Endothelial cell of umbilical vein (primary cell): ENCODE measurements at regions not wholly inside any gene's neighbourhood (a gene's known extent, or its start where the extent isn't known, plus 50 kb on each side); places are given as distances from the start of the nearest gene placed in this dataset.
A peak's percentile ranks its signal among the peaks of the same experiment; 100 is the strongest.

Experiments
- BruUV-seq: library from RNA; stranded (reverse); fragments of 400-500 nt; replicated peaks from 2 replicates; lab custom pipeline; 2021; lab: Mats Ljungman, UMichigan
- CTCF ChIA-PET: fragments of 300-600, 350-600 bp; sonication (Branson Sonifier 250); formaldehyde crosslinking; loops from one replicate; lab custom pipeline; 2021; ENCODE audit warnings: antibody characterized with exemption, inconsistent platforms; lab: Charles Lee
- POLR2A ChIA-PET: fragments of 300-600, 350-600 bp; sonication (Branson Sonifier 250); formaldehyde crosslinking; loops from one replicate; lab custom pipeline; 2021; ENCODE audit warnings: antibody characterized with exemption, inconsistent platforms; lab: Charles Lee
- DNase-seq: peaks from one replicate; pipeline ENCODE4 v3.0.0-alpha.2; 2011; ENCODE audit warnings: low read depth, low spot score
- FAIRE-seq: peaks from 2 replicates; lab custom pipeline; 2011; peaks lifted over from hg19 to GRCh38; lab: Jason Lieb, UNC
- H2AFZ ChIP-seq: 2 replicates; pipeline ENCODE4 v1.6.0; 2012; ENCODE audit warnings: low read depth, low read length, control low read depth, inconsistent platforms
- H3K27ac ChIP-seq: 2 replicates; pipeline ENCODE4 v1.5.1; 2011; ENCODE audit warnings: low read depth, mild to moderate bottlenecking, control low read depth, low read length, moderate library complexity; ENCODE audit not compliant: insufficient read depth
- H3K27me3 ChIP-seq, 2 experiments: 2 replicates each; pipeline versions ENCODE4 v1.6.0 to v1.6.1; 2011; ENCODE audit warnings: low read length in 2 of 2, mixed read lengths in 1 of 2; ENCODE audit not compliant: control insufficient read depth in 2 of 2, insufficient read depth in 2 of 2
- H3K36me3 ChIP-seq, 2 experiments: 2 replicates in 1 of 2; 3 replicates in 1 of 2; pipeline ENCODE4 v1.5.1; 2011; ENCODE audit warnings: low read length in 2 of 2, mild to moderate bottlenecking in 1 of 2, moderate library complexity in 1 of 2; ENCODE audit not compliant: control insufficient read depth in 2 of 2, insufficient read depth in 2 of 2; ENCODE audit errors: extremely low read depth in 1 of 2
- H3K4me1 ChIP-seq: 3 replicates; pipeline ENCODE4 v1.5.1; 2011; ENCODE audit warnings: mild to moderate bottlenecking, low read length; ENCODE audit not compliant: control insufficient read depth, insufficient read depth; ENCODE audit errors: extremely low read depth
- H3K4me2 ChIP-seq: 2 replicates; pipeline ENCODE4 v1.6.1; 2011; ENCODE audit warnings: low read length, control low read depth, mixed read lengths; ENCODE audit not compliant: insufficient read depth
- H3K4me3 ChIP-seq, 3 experiments: fragments of 200-600 bp in 1 of 3; sonication (generic), shearing (Covaris generic) in 1 of 3; replicated peaks in 1 of 3; 2 replicates each; pipeline ENCODE4 v1.5.1; 2011 to 2016; ENCODE audit warnings: control low read depth in 3 of 3, low read length in 3 of 3, mild to moderate bottlenecking in 2 of 3, inconsistent platforms in 1 of 3, low read depth in 1 of 3, moderate library complexity in 1 of 3; ENCODE audit not compliant: insufficient read depth in 1 of 3
- H3K79me2 ChIP-seq: 2 replicates; pipeline ENCODE4 v1.6.0; 2012; ENCODE audit warnings: low read length, inconsistent platforms; ENCODE audit not compliant: control insufficient read depth, insufficient read depth
- H3K9ac ChIP-seq: replicated peaks from 2 replicates; pipeline ENCODE3; 2011; ENCODE audit warnings: low read length, control low read depth; ENCODE audit not compliant: insufficient read depth; ENCODE audit errors: extremely low read depth
- H3K9me1 ChIP-seq: replicated peaks from 3 replicates; pipeline ENCODE4 v1.6.0; 2011; ENCODE audit warnings: mild to moderate bottlenecking, low read length; ENCODE audit not compliant: control insufficient read depth, insufficient read depth; ENCODE audit errors: extremely low read depth
- H3K9me3 ChIP-seq: replicated peaks from 2 replicates; pipeline ENCODE4 v1.5.1; 2012; ENCODE audit warnings: low read length, inconsistent platforms; ENCODE audit not compliant: control insufficient read depth, insufficient read depth
- H4K20me1 ChIP-seq: replicated peaks from 2 replicates; pipeline ENCODE3; 2011; ENCODE audit warnings: mild to moderate bottlenecking, low read length; ENCODE audit not compliant: control insufficient read depth, insufficient read depth; ENCODE audit errors: extremely low read depth
- EZH2 ChIP-seq: IDR thresholded peaks from 2 replicates; pipeline ENCODE4 v1.6.1; 2012; ENCODE audit warnings: borderline replicate concordance, low read depth, mild to moderate bottlenecking, moderate library complexity, low read length, inconsistent platforms; ENCODE audit not compliant: severe bottlenecking
- FOS ChIP-seq: IDR thresholded peaks from 2 replicates; pipeline ENCODE4 v1.6.1; 2011; ENCODE audit warnings: mild to moderate bottlenecking, low read length, moderate library complexity, borderline replicate concordance; ENCODE audit not compliant: insufficient read depth
- GATA2 ChIP-seq: IDR thresholded peaks from 2 replicates; pipeline ENCODE4 v1.7.0; 2011; ENCODE audit warnings: low read depth, mild to moderate bottlenecking, moderate library complexity, mixed read lengths, low read length; ENCODE audit not compliant: insufficient read length, insufficient read depth
- MAX ChIP-seq: IDR thresholded peaks from 2 replicates; pipeline ENCODE4 v1.6.1; 2011; ENCODE audit not compliant: insufficient read depth, insufficient read length
- MYC ChIP-seq: IDR thresholded peaks from one replicate; pipeline ENCODE4 v1.6.1; 2011; ENCODE audit warnings: mild to moderate bottlenecking, low read depth, low read length
- POLR2A ChIP-seq: IDR thresholded peaks from 2 replicates; pipeline ENCODE4 v1.6.1; 2012; ENCODE audit warnings: low read depth, mild to moderate bottlenecking, control low read depth, low read length
- POLR2AphosphoS5 ChIP-seq: IDR thresholded peaks from 2 replicates; pipeline ENCODE4 v1.6.1; 2012; ENCODE audit warnings: low read depth, mild to moderate bottlenecking, control low read depth, low read length, moderate library complexity; ENCODE audit not compliant: insufficient read depth
- dilution Hi-C: fragments of 300-500 bp; cut with MboI; formaldehyde crosslinking; loops from one replicate; pipeline ENCODE4 v1.15.0; 2019; ENCODE audit warnings: low sequenced_read_pairs; ENCODE audit not compliant: extremely low pct_ligation_motif_present
- intact Hi-C: fragments of 100-400 bp; cut with micrococcal nuclease; formaldehyde crosslinking; loops from one replicate; pipeline ENCODE4 v1.10.0; 2022

GRCh38 chrX:83004012-83004411, 504.1 kb upstream of the POU3F4 start:
- H2AFZ ChIP-seq = no peak overlapping the region
- H3K9ac ChIP-seq = no peak overlapping the region
- FAIRE-seq = no peak
- DNase-seq = no peak
- no TSS peak for BruUV-seq
- H3K27ac ChIP-seq = no peak overlapping the region
- dilution Hi-C loops (no loop called here), intact Hi-C loops (no loop called here)
- no peak overlapping the region for H3K4me3 ChIP-seq
- H3K4me1 ChIP-seq = no peaks in the 10 kb centered on the region
- CTCF ChIA-PET = no interaction called here
- POLR2A ChIA-PET = no interaction called here
- no peaks in the 10 kb centered on the region for H3K9me1 ChIP-seq
- H3K27me3 ChIP-seq = no peaks in the 10 kb centered on the region
- H3K4me2 ChIP-seq = no peak overlapping the region
- TF ChIP-seq EZH2 (no peak), POLR2A (no peak), MYC (no peak), GATA2 (no peak)
- H3K79me2 ChIP-seq = no peaks in the 10 kb centered on the region
- H3K9me3 ChIP-seq = no peaks in the 10 kb centered on the region
- no peaks in the 10 kb centered on the region for H4K20me1 ChIP-seq
- no peaks in the 10 kb centered on the region for H3K36me3 ChIP-seq

- POLR2A ChIA-PET = no interaction called here
- H4K20me1 ChIP-seq = no peaks in the 10 kb centered on the region
- DNase-seq = no peak
- FAIRE-seq = peak; percentile 59
- dilution Hi-C loops (no loop called here), intact Hi-C loops (no loop called here)
- TF ChIP-seq MAX (no peak), EZH2 (no peak), FOS (no peak), POLR2A (no peak), POLR2AphosphoS5 (no peak)
- H2AFZ ChIP-seq = no peak overlapping the region
- H3K9ac ChIP-seq = no peak overlapping the region
- no peaks in the 10 kb centered on the region for H3K9me1 ChIP-seq
- H3K4me2 ChIP-seq = no peak overlapping the region
- H3K79me2 ChIP-seq = no peaks in the 10 kb centered on the region
- no peaks in the 10 kb centered on the region for H3K36me3 ChIP-seq
- CTCF ChIA-PET = no interaction called here
- H3K27ac ChIP-seq = no peak overlapping the region
- H3K9me3 ChIP-seq = no peaks in the 10 kb centered on the region
- H3K4me3 ChIP-seq = no peak overlapping the region
- H3K27me3 ChIP-seq = no peaks in the 10 kb centered on the region
- H3K4me1 ChIP-seq = no peaks in the 10 kb centered on the region
- no TSS peak for BruUV-seq
Observed at GRCh38 chrX:83008415-83008814, 499.7 kb upstream of the POU3F4 start.
